IMR-90 (cell line): ENCODE measurements at regions not wholly inside any gene's neighbourhood (a gene's known extent, or its start where the extent isn't known, plus 50 kb on each side); places are given as distances from the start of the nearest gene placed in this dataset.

Experiments used
- ATAC-seq: fragments of 200-7000 bp; cut with Tn5 transposase; 2 replicates; pipeline ENCODE4 v1.9.1; 2020; ENCODE audit warnings: low read depth, mild to moderate bottlenecking, moderate library complexity
- BruUV-seq: library from RNA; stranded (reverse); fragments of 400-500 nt; replicated peaks from 2 replicates; lab custom pipeline; 2021; lab: Mats Ljungman, UMichigan
- CTCF ChIA-PET: fragments of 300-600 bp; formaldehyde crosslinking; extraction: SDS; loops from one replicate; lab custom pipeline; 2021; ENCODE audit warnings: antibody characterized with exemption; lab: Yijun Ruan, JAX
- POLR2A ChIA-PET: fragments of 300-600 bp; sonication (Branson Sonifier 250); formaldehyde crosslinking; loops from one replicate; lab custom pipeline; 2022; ENCODE audit warnings: antibody characterized with exemption; ENCODE audit not compliant: unreplicated experiment; lab: Charles Lee
- DNase-seq: peaks from one replicate; pipeline ENCODE4 v3.0.0; 2013
- H2AFZ ChIP-seq: replicated peaks from 2 replicates; pipeline ENCODE3; 2013; ENCODE audit warnings: low read length, mild to moderate bottlenecking; ENCODE audit not compliant: poor library complexity
- H2AK5ac ChIP-seq: 2 replicates; pipeline ENCODE4 v1.6.1; 2013; ENCODE audit warnings: low read depth, low read length, inconsistent platforms
- H2AK9ac ChIP-seq: replicated peaks from 2 replicates; pipeline ENCODE3; 2013; ENCODE audit warnings: mild to moderate bottlenecking, low read depth, low read length, moderate library complexity; ENCODE audit not compliant: poor library complexity
- H2BK120ac ChIP-seq: 2 replicates; pipeline ENCODE4 v1.6.1; 2013; ENCODE audit warnings: low read depth, low read length, inconsistent platforms
- H2BK15ac ChIP-seq: 3 replicates; pipeline ENCODE4 v1.6.1; 2013; ENCODE audit warnings: low read depth, low read length, inconsistent platforms
- H2BK20ac ChIP-seq: 2 replicates; pipeline ENCODE4 v1.6.1; 2013; ENCODE audit warnings: low read depth, mild to moderate bottlenecking, inconsistent platforms, low read length, moderate library complexity
- H2BK5ac ChIP-seq: 2 replicates; pipeline ENCODE4 v1.6.1; 2013; ENCODE audit warnings: mild to moderate bottlenecking, low read depth, low read length, inconsistent platforms; ENCODE audit not compliant: poor library complexity, severe bottlenecking
- H3K14ac ChIP-seq: replicated peaks from 2 replicates; pipeline ENCODE4 v1.6.1; 2013; ENCODE audit warnings: low read depth, low read length, inconsistent platforms
- H3K18ac ChIP-seq: 2 replicates; pipeline ENCODE4 v1.6.1; 2013; ENCODE audit warnings: low read depth, low read length, control low read depth
- H3K23ac ChIP-seq: 2 replicates; pipeline ENCODE4 v1.6.1; 2013; ENCODE audit warnings: low read depth, low read length, inconsistent platforms
- H3K27ac ChIP-seq: 2 replicates; pipeline ENCODE4 v1.5.1; 2013; ENCODE audit warnings: mild to moderate bottlenecking, control low read depth, low read length; ENCODE audit not compliant: insufficient read depth
- H3K27me3 ChIP-seq: 2 replicates; pipeline ENCODE4 v1.6.1; 2013; ENCODE audit warnings: low read length; ENCODE audit not compliant: control insufficient read depth, insufficient read depth
- H3K36me3 ChIP-seq: 2 replicates; pipeline ENCODE4 v1.6.1; 2013; ENCODE audit warnings: low read length, mixed read lengths; ENCODE audit not compliant: control insufficient read depth, insufficient read depth
- H3K4ac ChIP-seq: 2 replicates; pipeline ENCODE4 v1.6.1; 2013; ENCODE audit warnings: low read depth, low read length, inconsistent platforms
- H3K4me1 ChIP-seq: 2 replicates; pipeline ENCODE4 v1.6.1; 2013; ENCODE audit warnings: low read length, mixed read lengths; ENCODE audit not compliant: control insufficient read depth, insufficient read depth
- H3K4me2 ChIP-seq: 2 replicates; pipeline ENCODE4 v1.6.1; 2013; ENCODE audit warnings: low read depth, mild to moderate bottlenecking, control low read depth, low read length, moderate library complexity
- H3K4me3 ChIP-seq: 2 replicates; pipeline ENCODE4 v1.5.1; 2013; ENCODE audit warnings: low read depth, mild to moderate bottlenecking, control low read depth, low read length, moderate library complexity; ENCODE audit not compliant: insufficient read depth
- H3K56ac ChIP-seq: 2 replicates; pipeline ENCODE4 v1.6.1; 2013; ENCODE audit warnings: low read length, inconsistent platforms; ENCODE audit not compliant: insufficient read depth; ENCODE audit errors: extremely low read depth
- H3K79me1 ChIP-seq, 2 experiments: 2 replicates each; pipeline ENCODE4 v1.6.1; 2013; ENCODE audit warnings: low read length in 2 of 2, inconsistent platforms in 1 of 2, low read depth in 1 of 2
- H3K9ac ChIP-seq: 2 replicates; pipeline ENCODE4 v1.6.1; 2013; ENCODE audit warnings: low read depth, low read length, control low read depth
- H3K9me1 ChIP-seq: 2 replicates; pipeline ENCODE4 v1.6.1; 2013; ENCODE audit warnings: low read length, inconsistent platforms; ENCODE audit not compliant: insufficient read depth
- H3K9me3 ChIP-seq: 2 replicates; pipeline ENCODE4 v1.6.1; 2013; ENCODE audit warnings: low read length; ENCODE audit not compliant: control insufficient read depth, insufficient read depth
- H4K20me1 ChIP-seq: 2 replicates; pipeline ENCODE4 v1.6.1; 2013; ENCODE audit warnings: low read length, inconsistent platforms; ENCODE audit not compliant: insufficient read depth
- H4K5ac ChIP-seq: 2 replicates; pipeline ENCODE4 v1.6.1; 2013; ENCODE audit warnings: mild to moderate bottlenecking, low read depth, low read length, control low read depth
- H4K8ac ChIP-seq, 2 experiments: 2 replicates each; pipeline ENCODE4 v1.6.1; 2013; ENCODE audit warnings: low read depth in 2 of 2, low read length in 2 of 2, control low read depth in 1 of 2, inconsistent platforms in 1 of 2
- H4K91ac ChIP-seq: 2 replicates; pipeline ENCODE4 v1.6.1; 2013; ENCODE audit warnings: low read depth, low read length, inconsistent platforms; ENCODE audit not compliant: insufficient read depth
- BHLHE40 ChIP-seq: fragments of 150-350 bp; IDR thresholded peaks from 2 replicates; pipeline ENCODE4 v1.6.1; 2016; ENCODE audit warnings: mild to moderate bottlenecking, low read depth, low read length
- CEBPB ChIP-seq: IDR thresholded peaks from 2 replicates; pipeline ENCODE4 v1.6.1; 2012; ENCODE audit warnings: low read depth, low read length, improper control_type of control experiment
- CHD1 ChIP-seq: IDR thresholded peaks from 2 replicates; pipeline ENCODE4 v1.6.1; 2012; ENCODE audit warnings: low read depth, low read length, improper control_type of control experiment
- CTCF ChIP-seq: conservative IDR thresholded peaks from 2 replicates; pipeline ENCODE4 v1.5.1; 2012; ENCODE audit warnings: mild to moderate bottlenecking, low read depth, low read length, improper control_type of control experiment
- ELK1 ChIP-seq: fragments of 150-350 bp; IDR thresholded peaks from 2 replicates; pipeline ENCODE4 v1.6.1; 2016; ENCODE audit warnings: low read depth, mild to moderate bottlenecking, low read length, moderate library complexity, borderline replicate concordance
- FOS ChIP-seq: fragments of 150-350 bp; IDR thresholded peaks from 2 replicates; pipeline ENCODE4 v1.6.1; 2016; ENCODE audit warnings: low read depth, low read length
- MAFK ChIP-seq: IDR thresholded peaks from 2 replicates; pipeline ENCODE4 v1.6.1; 2012; ENCODE audit warnings: low read depth, low read length, improper control_type of control experiment
- MAZ ChIP-seq: IDR thresholded peaks from 2 replicates; pipeline ENCODE4 v1.6.1; 2012; ENCODE audit warnings: low read depth, mild to moderate bottlenecking, low read length, improper control_type of control experiment, moderate library complexity, borderline replicate concordance
- MXI1 ChIP-seq: IDR thresholded peaks from 2 replicates; pipeline ENCODE4 v1.6.1; 2012; ENCODE audit warnings: low read depth, mild to moderate bottlenecking, low read length, moderate library complexity, borderline replicate concordance
- NFE2L2 ChIP-seq: fragments of 150-350 bp; IDR thresholded peaks from 2 replicates; pipeline ENCODE4 v1.6.1; 2016; ENCODE audit warnings: low read depth, mild to moderate bottlenecking, low read length
- POLR2A ChIP-seq: IDR thresholded peaks from 2 replicates; pipeline ENCODE4 v1.6.1; 2012; ENCODE audit warnings: mild to moderate bottlenecking, low read depth, low read length
- RAD21 ChIP-seq: IDR thresholded peaks from 2 replicates; pipeline ENCODE4 v1.6.1; 2012; ENCODE audit warnings: low read length, improper control_type of control experiment
- RCOR1 ChIP-seq: IDR thresholded peaks from 2 replicates; pipeline ENCODE4 v1.6.1; 2012; ENCODE audit warnings: mild to moderate bottlenecking, low read length, improper control_type of control experiment; ENCODE audit not compliant: insufficient replicate concordance
- RFX5 ChIP-seq: IDR thresholded peaks from 2 replicates; pipeline ENCODE4 v1.8.0; 2012; ENCODE audit warnings: low read depth, mild to moderate bottlenecking, low read length, moderate library complexity
- SMC3 ChIP-seq: fragments of 150-350 bp; IDR thresholded peaks from 2 replicates; pipeline ENCODE4 v1.6.1; 2016; ENCODE audit warnings: low read depth, mild to moderate bottlenecking, antibody characterized with exemption, low read length, moderate library complexity
- USF2 ChIP-seq: fragments of 150-350 bp; IDR thresholded peaks from 2 replicates; pipeline ENCODE4 v1.6.1; 2017; ENCODE audit warnings: mild to moderate bottlenecking, antibody characterized with exemption, low read length, low read depth
- WGBS, 2 experiments: methylation state at CpG; one replicate each; pipeline versions ENCODE4 v1.1.5 to v1.1.7; 2013; ENCODE audit warnings: missing lambda C conversion rate in 2 of 2; ENCODE audit not compliant: insufficient read length in 1 of 2; ENCODE audit errors: extremely low coverage in 2 of 2; 5-methylcytosine and 5-hydroxymethylcytosine counted together
- dilution Hi-C: fragments of 300-500 bp; cut with HindIII; formaldehyde crosslinking; loops from one replicate; pipeline ENCODE4 v1.14.3; 2018; ENCODE audit warnings: low sequenced_read_pairs; ENCODE audit not compliant: unreplicated experiment
- in situ Hi-C: fragments of 300-500 bp; cut with MboI; formaldehyde crosslinking; loops from 3 replicates; pipeline ENCODE4 v1.14.3; 2019; ENCODE audit warnings: low sequenced_read_pairs, inconsistent platforms, mixed read lengths
- intact Hi-C: fragments of 100-400 bp; cut with micrococcal nuclease; formaldehyde crosslinking; loops from 2 replicates; pipeline ENCODE4 v1.10.0; 2022

- dilution Hi-C loops (no loop called here), in situ Hi-C loops (no loop called here), intact Hi-C loops (no loop called here)
- no peak for DNase-seq
- H3K18ac ChIP-seq: no peak overlapping the region
- no peaks in the 10 kb centered on the region for H3K27me3 ChIP-seq
- no peaks in the 10 kb centered on the region; the same call in 1 of the 2 replicates for H3K4me1 ChIP-seq
- 40% methylated on average over 1 of the region's 5 CpGs; no CpG with 5 or more reads in 1 of the 2 experiments for WGBS, 2 experiments
- no peak overlapping the region for H2BK15ac ChIP-seq
- peak overlapping the region; percentile 34; the same call in 1 of the 2 replicates for H4K5ac ChIP-seq
- H2BK5ac ChIP-seq: no peak overlapping the region
- H3K9me1 ChIP-seq: no peaks in the 10 kb centered on the region
- ATAC-seq: no peak
- no peak overlapping the region for H3K4ac ChIP-seq
- no peaks in the 10 kb centered on the region for H3K36me3 ChIP-seq
- no peaks in the 10 kb centered on the region for H3K79me1 ChIP-seq
- no peak overlapping the region for H2AFZ ChIP-seq
- no peak overlapping the region for H3K56ac ChIP-seq
- no peak overlapping the region for H2AK5ac ChIP-seq
- no peak overlapping the region for H4K8ac ChIP-seq
- H2BK20ac ChIP-seq: peak overlapping the region; percentile 48; the same call in 1 of the 2 replicates
- POLR2A ChIA-PET: no interaction called here
- CTCF ChIA-PET: no interaction called here
- no peak overlapping the region for H3K9ac ChIP-seq
- TF ChIP-seq RFX5: no peak
- no peak for TF ChIP-seq MAFK
- TF ChIP-seq NFE2L2: no peak
- TF ChIP-seq USF2: no peak
- TF ChIP-seq MAZ: no peak
- no peak for TF ChIP-seq CTCF
- no peak for TF ChIP-seq FOS
- TF ChIP-seq ELK1: no peak
- no peak for TF ChIP-seq BHLHE40
- TF ChIP-seq CHD1: no peak
- TF ChIP-seq RAD21: no peak
- no peak for TF ChIP-seq MXI1
- TF ChIP-seq CEBPB: no peak
- TF ChIP-seq POLR2A: no peak
- no peak for TF ChIP-seq RCOR1
- no peak for TF ChIP-seq SMC3
- no peak overlapping the region for H4K91ac ChIP-seq
- H3K9me3 ChIP-seq: no peaks in the 10 kb centered on the region
- H3K4me2 ChIP-seq: no peak overlapping the region
- no TSS peak for BruUV-seq
- peak overlapping the region; percentile 19; the same call in 1 of the 2 replicates for H2BK120ac ChIP-seq
- H2AK9ac ChIP-seq: no peak overlapping the region
- no peak overlapping the region; the same call in 1 of the 2 replicates for H3K23ac ChIP-seq
- no peaks in the 10 kb centered on the region for H4K20me1 ChIP-seq
- no peak overlapping the region for H3K4me3 ChIP-seq
- H3K14ac ChIP-seq: no peak overlapping the region
- H3K27ac ChIP-seq: no peak overlapping the region
These were observed 103.5 kb upstream of the VEGFC start for GRCh38 chr4:176896211-176896610.
